ENCODE measurements at regions not wholly inside any gene's neighbourhood (a gene's known extent, or its start where the extent isn't known, plus 50 kb on each side); places are given as distances from the start of the nearest gene placed in this dataset.

DNA sequence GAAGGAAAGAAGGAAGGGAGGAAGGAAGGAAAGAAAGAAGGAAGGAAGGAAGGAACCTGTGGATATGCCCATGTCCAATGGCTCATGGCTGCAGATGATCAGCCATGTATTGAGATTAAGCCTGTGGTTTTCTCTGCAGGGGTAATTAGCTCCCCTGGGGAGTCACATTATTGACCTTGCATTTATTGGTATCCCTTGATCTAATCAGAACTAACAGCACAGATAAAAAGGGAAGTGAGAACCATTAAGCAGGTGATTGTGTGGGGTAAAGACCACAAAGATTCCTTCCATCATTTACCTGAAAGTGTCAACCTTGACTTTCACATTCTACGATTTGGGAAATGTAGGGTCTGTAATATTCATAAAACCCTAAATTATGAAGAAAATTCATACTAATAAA, 390.7 kb downstream of the BRINP2 start:
- Histone ChIP-seq H3K9ac (ENCODE audit: low read depth, low read length) (no peak overlapping the region), H3K4me3 (ENCODE audit: insufficient read depth, low read depth, low read length) (no peak overlapping the region), H3K4me1 (ENCODE audit: control insufficient read depth, insufficient read depth, low read length) (no peaks in the 10 kb centered on the region), H2AK5ac (ENCODE audit: low read depth, low read length) (no peak overlapping the region), H3K14ac (replicated peaks; ENCODE audit: low read depth, low read length) (no peak overlapping the region), H2BK5ac (ENCODE audit: low read depth, low read length, poor library complexity, severe bottlenecking) (no peak overlapping the region), H3K9me3 (ENCODE audit: control insufficient read depth, insufficient read depth, low read length) (no peaks in the 10 kb centered on the region), H4K8ac (ENCODE audit: low read depth in 2 of 2, low read length in 2 of 2) (no peak overlapping the region), H4K91ac (ENCODE audit: insufficient read depth, low read depth, low read length) (no peak overlapping the region), H4K20me1 (ENCODE audit: insufficient read depth, low read length) (no peaks in the 10 kb centered on the region), H3K27me3 (ENCODE audit: control insufficient read depth, insufficient read depth, low read length) (no peaks in the 10 kb centered on the region), H2AK9ac (replicated peaks; ENCODE audit: low read depth, low read length, poor library complexity) (no peak overlapping the region), H4K5ac (ENCODE audit: low read depth, low read length) (no peak overlapping the region), H3K79me1 (ENCODE audit: low read depth in 1 of 2, low read length in 2 of 2) (no peaks in the 10 kb centered on the region), H3K56ac (ENCODE audit: extremely low read depth, insufficient read depth, low read length) (no peak overlapping the region), H2BK120ac (ENCODE audit: low read depth, low read length) (no peak overlapping the region), H3K9me1 (ENCODE audit: insufficient read depth, low read length) (no peaks in the 10 kb centered on the region), H3K18ac (ENCODE audit: low read depth, low read length) (no peak overlapping the region), H3K4ac (ENCODE audit: low read depth, low read length) (no peak overlapping the region), H2BK20ac (ENCODE audit: low read depth, low read length) (no peak overlapping the region), H3K27ac (ENCODE audit: insufficient read depth, low read length) (no peak overlapping the region), H3K23ac (ENCODE audit: low read depth, low read length) (no peak overlapping the region), H2BK15ac (ENCODE audit: low read depth, low read length) (no peak overlapping the region), H2AFZ (replicated peaks; ENCODE audit: low read length, poor library complexity) (no peak overlapping the region), H3K4me2 (ENCODE audit: low read depth, low read length) (no peak overlapping the region), H3K36me3 (ENCODE audit: control insufficient read depth, insufficient read depth, low read length) (no peaks in the 10 kb centered on the region)
- CTCF ChIA-PET = interaction anchor here (0.6 kb wide), 1 partner anchor 84 kb away, joined by 5 read pairs; no protein-coding TSS in a partner anchor
- DNase-seq = no peak
- BruUV-seq (replicated peaks) = no TSS peak
- POLR2A ChIA-PET (ENCODE audit: unreplicated experiment) = no interaction called here
- dilution Hi-C loops (cut with HindIII; ENCODE audit: low sequenced_read_pairs, unreplicated experiment) (no loop called here), in situ Hi-C loops (cut with MboI; ENCODE audit: low sequenced_read_pairs) (no loop called here), intact Hi-C loops (cut with micrococcal nuclease) (no loop called here)
- WGBS, 2 experiments (ENCODE audit: extremely low coverage in 2 of 2, insufficient read length in 1 of 2) = no CpG with 5 or more reads among the region's 1 CpG
- no peak for ATAC-seq (ENCODE audit: low read depth)
- TF ChIP-seq, protein P1, sequence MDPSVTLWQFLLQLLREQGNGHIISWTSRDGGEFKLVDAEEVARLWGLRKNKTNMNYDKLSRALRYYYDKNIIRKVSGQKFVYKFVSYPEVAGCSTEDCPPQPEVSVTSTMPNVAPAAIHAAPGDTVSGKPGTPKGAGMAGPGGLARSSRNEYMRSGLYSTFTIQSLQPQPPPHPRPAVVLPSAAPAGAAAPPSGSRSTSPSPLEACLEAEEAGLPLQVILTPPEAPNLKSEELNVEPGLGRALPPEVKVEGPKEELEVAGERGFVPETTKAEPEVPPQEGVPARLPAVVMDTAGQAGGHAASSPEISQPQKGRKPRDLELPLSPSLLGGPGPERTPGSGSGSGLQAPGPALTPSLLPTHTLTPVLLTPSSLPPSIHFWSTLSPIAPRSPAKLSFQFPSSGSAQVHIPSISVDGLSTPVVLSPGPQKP (IDR thresholded peaks at IDR 0.05; ENCODE audit: borderline replicate concordance, low read depth, low read length) = no peak
- TF ChIP-seq CEBPB (IDR thresholded peaks at IDR 0.05; ENCODE audit: low read depth, low read length) = no peak
